Erythroblast (primary cell): ENCODE measurements at regions not wholly inside any gene's neighbourhood (a gene's known extent, or its start where the extent isn't known, plus 50 kb on each side); places are given as distances from the start of the nearest gene placed in this dataset.

ENCODE experiments used
- DNase-seq, 2 experiments: peaks; one replicate each; lab custom pipeline; 2025; lab: John Stamatoyannopoulos, UW
- GATA1 ChIP-seq: IDR thresholded peaks from 2 replicates; pipeline ENCODE4 v1.6.1; 2011; ENCODE audit warnings: low read depth, mild to moderate bottlenecking, control low read depth, low read length, moderate library complexity
- POLR2A ChIP-seq: IDR thresholded peaks from 2 replicates; pipeline ENCODE4 v1.6.1; 2011; ENCODE audit warnings: mild to moderate bottlenecking, low read length

GRCh38 chr10:31268444-31269303 lies 50.3 kb upstream of the ZEB1 start:
- TF ChIP-seq GATA1: no peak
- no peak for TF ChIP-seq POLR2A
- no peak for DNase-seq
